IPS-NIHi7 (cell line): ENCODE measurements at regions not wholly inside any gene's neighbourhood (a gene's known extent, or its start where the extent isn't known, plus 50 kb on each side); places are given as distances from the start of the nearest gene placed in this dataset.

Experiments used
- DNase-seq: peaks from one replicate; pipeline ENCODE4 v3.0.0; 2012; ENCODE audit warnings: mixed read lengths; ENCODE audit errors: extremely low spot score

GRCh38 chr3:113051787-113052186 is 61.0 kb downstream of the GTPBP8 start:
- no peak for DNase-seq

- DNase-seq, result no peak
These were observed 62.4 kb downstream of the GTPBP8 start for GRCh38 chr3:113053169-113053568.

- no peak for DNase-seq
These were observed 63.8 kb downstream of the GTPBP8 start for GRCh38 chr3:113054552-113054951.

- DNase-seq, result no peak
These were observed 64.4 kb downstream of the GTPBP8 start for GRCh38 chr3:113055201-113055600.

- DNase-seq, result no peak
These were observed 65.2 kb downstream of the GTPBP8 start for GRCh38 chr3:113055961-113056360.

GRCh38 chr3:113057117-113057516 is 66.3 kb downstream of the GTPBP8 start:
- DNase-seq, result no peak

- DNase-seq, result no peak
These were observed 67.4 kb downstream of the GTPBP8 start for GRCh38 chr3:113058188-113058587.

GRCh38 chr3:113062705-113063104 is 71.9 kb downstream of the GTPBP8 start:
- DNase-seq, result no peak

- no peak for DNase-seq
These were observed 72.5 kb downstream of the GTPBP8 start for GRCh38 chr3:113063126-113063894.

- DNase-seq, result no peak
These were observed 73.4 kb downstream of the GTPBP8 start for GRCh38 chr3:113064183-113064582.

GRCh38 chr3:113065336-113065735 is 74.6 kb downstream of the GTPBP8 start:
- DNase-seq, result no peak

- DNase-seq, result no peak
These were observed 79.4 kb downstream of the GTPBP8 start for GRCh38 chr3:113070072-113070640.

- DNase-seq, result no peak
These were observed 79.9 kb downstream of the GTPBP8 start for GRCh38 chr3:113070681-113071113.

GRCh38 chr3:113075588-113075987 is 84.8 kb downstream of the GTPBP8 start:
- DNase-seq, result no peak

- no peak for DNase-seq
These were observed 88.6 kb downstream of the GTPBP8 start for GRCh38 chr3:113079218-113079961.

GRCh38 chr3:113084777-113085176 is 94.0 kb downstream of the GTPBP8 start:
- no peak for DNase-seq

- peak; percentile 36 for DNase-seq
These were observed 96.0 kb downstream of the GTPBP8 start for GRCh38 chr3:113086560-113087461.

GRCh38 chr3:113088616-113089015 is 97.8 kb downstream of the GTPBP8 start:
- no peak for DNase-seq

GRCh38 chr3:113091417-113091816 is 100.6 kb downstream of the GTPBP8 start:
- DNase-seq, result no peak

GRCh38 chr3:113092746-113093145 is 102.0 kb downstream of the GTPBP8 start:
- no peak for DNase-seq

- no peak for DNase-seq
These were observed 103.8 kb downstream of the GTPBP8 start for GRCh38 chr3:113094337-113095221.
